GM06990 (cell line): ENCODE measurements at regions not wholly inside any gene's neighbourhood (a gene's known extent, or its start where the extent isn't known, plus 50 kb on each side); places are given as distances from the start of the nearest gene placed in this dataset.

Experiments
- DNase-seq: peaks from one replicate; pipeline ENCODE4 v3.0.0-alpha.2; 2011; ENCODE audit not compliant: insufficient read length; ENCODE audit errors: extremely low read depth
- H3K27me3 ChIP-seq: replicated peaks from 2 replicates; pipeline ENCODE4 v1.6.0; 2011; ENCODE audit warnings: low read length; ENCODE audit not compliant: control insufficient read depth, insufficient read depth
- H3K36me3 ChIP-seq: 2 replicates; pipeline ENCODE4 v1.5.1; 2011; ENCODE audit warnings: low read length; ENCODE audit not compliant: control insufficient read depth, insufficient read depth
- H3K4me3 ChIP-seq: replicated peaks from 2 replicates; pipeline ENCODE4 v1.5.1; 2011; ENCODE audit warnings: low read depth, mild to moderate bottlenecking, control low read depth, low read length
- CTCF ChIP-seq: IDR thresholded peaks from 2 replicates; pipeline ENCODE4 v1.5.1; 2011; ENCODE audit warnings: low read length, control low read depth, mild to moderate bottlenecking, inconsistent platforms; ENCODE audit not compliant: insufficient read depth, poor library complexity, severe bottlenecking

GRCh38 chr3:14331251-14331650, 71.2 kb upstream of the SLC6A6 start:
- no peak for DNase-seq
- H3K27me3 ChIP-seq: no peaks in the 10 kb centered on the region
- no peak for TF ChIP-seq CTCF
- no peaks in the 10 kb centered on the region for H3K36me3 ChIP-seq
- no peak overlapping the region for H3K4me3 ChIP-seq

GRCh38 chr3:14332392-14332791, 70.0 kb upstream of the SLC6A6 start:
- Histone ChIP-seq H3K36me3 (no peaks in the 10 kb centered on the region), H3K4me3 (no peak overlapping the region), H3K27me3 (no peaks in the 10 kb centered on the region; the same call in 1 of the 2 replicates)
- DNase-seq: no peak
- TF ChIP-seq CTCF: no peak

- no peak for DNase-seq
- TF ChIP-seq CTCF: no peak
- no peaks in the 10 kb centered on the region for H3K36me3 ChIP-seq
- no peaks in the 10 kb centered on the region; the same call in 1 of the 2 replicates for H3K27me3 ChIP-seq
- no peak overlapping the region for H3K4me3 ChIP-seq
These were observed 69.2 kb upstream of the SLC6A6 start for GRCh38 chr3:14333215-14333614.

- no peak for TF ChIP-seq CTCF
- H3K4me3 ChIP-seq: no peak overlapping the region
- no peaks in the 10 kb centered on the region; the same call in 1 of the 2 replicates for H3K27me3 ChIP-seq
- no peak for DNase-seq
- no peaks in the 10 kb centered on the region for H3K36me3 ChIP-seq
These were observed 68.8 kb upstream of the SLC6A6 start for GRCh38 chr3:14333621-14334020.

- no peaks in the 10 kb centered on the region; the same call in 1 of the 2 replicates for H3K27me3 ChIP-seq
- no peak for DNase-seq
- no peaks in the 10 kb centered on the region for H3K36me3 ChIP-seq
- TF ChIP-seq CTCF: no peak
- H3K4me3 ChIP-seq: no peak overlapping the region
These were observed 68.3 kb upstream of the SLC6A6 start for GRCh38 chr3:14334136-14334535.

- no peak for DNase-seq
- no peaks in the 10 kb centered on the region for H3K36me3 ChIP-seq
- no peaks in the 10 kb centered on the region; the same call in 1 of the 2 replicates for H3K27me3 ChIP-seq
- no peak overlapping the region for H3K4me3 ChIP-seq
- TF ChIP-seq CTCF: no peak
These were observed 67.5 kb upstream of the SLC6A6 start for GRCh38 chr3:14334936-14335335.
